Endothelial cell of umbilical vein (primary cell): ENCODE measurements at regions not wholly inside any gene's neighbourhood (a gene's known extent, or its start where the extent isn't known, plus 50 kb on each side); places are given as distances from the start of the nearest gene placed in this dataset.

Experiments
- BruUV-seq: library from RNA; stranded (reverse); fragments of 400-500 nt; replicated peaks from 2 replicates; lab custom pipeline; 2021; lab: Mats Ljungman, UMichigan
- CTCF ChIA-PET: fragments of 300-600, 350-600 bp; sonication (Branson Sonifier 250); formaldehyde crosslinking; loops from one replicate; lab custom pipeline; 2021; ENCODE audit warnings: antibody characterized with exemption, inconsistent platforms; lab: Charles Lee
- POLR2A ChIA-PET: fragments of 300-600, 350-600 bp; sonication (Branson Sonifier 250); formaldehyde crosslinking; loops from one replicate; lab custom pipeline; 2021; ENCODE audit warnings: antibody characterized with exemption, inconsistent platforms; lab: Charles Lee
- DNase-seq: peaks from one replicate; pipeline ENCODE4 v3.0.0-alpha.2; 2011; ENCODE audit warnings: low read depth, low spot score
- FAIRE-seq: peaks from 2 replicates; lab custom pipeline; 2011; peaks lifted over from hg19 to GRCh38; lab: Jason Lieb, UNC
- H2AFZ ChIP-seq: 2 replicates; pipeline ENCODE4 v1.6.0; 2012; ENCODE audit warnings: low read depth, low read length, control low read depth, inconsistent platforms
- H3K27ac ChIP-seq: 2 replicates; pipeline ENCODE4 v1.5.1; 2011; ENCODE audit warnings: low read depth, mild to moderate bottlenecking, control low read depth, low read length, moderate library complexity; ENCODE audit not compliant: insufficient read depth
- H3K27me3 ChIP-seq, 2 experiments: 2 replicates each; pipeline versions ENCODE4 v1.6.0 to v1.6.1; 2011; ENCODE audit warnings: low read length in 2 of 2, mixed read lengths in 1 of 2; ENCODE audit not compliant: control insufficient read depth in 2 of 2, insufficient read depth in 2 of 2
- H3K36me3 ChIP-seq, 2 experiments: 2 replicates in 1 of 2; 3 replicates in 1 of 2; pipeline ENCODE4 v1.5.1; 2011; ENCODE audit warnings: low read length in 2 of 2, mild to moderate bottlenecking in 1 of 2, moderate library complexity in 1 of 2; ENCODE audit not compliant: control insufficient read depth in 2 of 2, insufficient read depth in 2 of 2; ENCODE audit errors: extremely low read depth in 1 of 2
- H3K4me1 ChIP-seq: 3 replicates; pipeline ENCODE4 v1.5.1; 2011; ENCODE audit warnings: mild to moderate bottlenecking, low read length; ENCODE audit not compliant: control insufficient read depth, insufficient read depth; ENCODE audit errors: extremely low read depth
- H3K4me2 ChIP-seq: 2 replicates; pipeline ENCODE4 v1.6.1; 2011; ENCODE audit warnings: low read length, control low read depth, mixed read lengths; ENCODE audit not compliant: insufficient read depth
- H3K4me3 ChIP-seq, 3 experiments: fragments of 200-600 bp in 1 of 3; sonication (generic), shearing (Covaris generic) in 1 of 3; replicated peaks in 1 of 3; 2 replicates each; pipeline ENCODE4 v1.5.1; 2011 to 2016; ENCODE audit warnings: control low read depth in 3 of 3, low read length in 3 of 3, mild to moderate bottlenecking in 2 of 3, inconsistent platforms in 1 of 3, low read depth in 1 of 3, moderate library complexity in 1 of 3; ENCODE audit not compliant: insufficient read depth in 1 of 3
- H3K79me2 ChIP-seq: 2 replicates; pipeline ENCODE4 v1.6.0; 2012; ENCODE audit warnings: low read length, inconsistent platforms; ENCODE audit not compliant: control insufficient read depth, insufficient read depth
- H3K9ac ChIP-seq: replicated peaks from 2 replicates; pipeline ENCODE3; 2011; ENCODE audit warnings: low read length, control low read depth; ENCODE audit not compliant: insufficient read depth; ENCODE audit errors: extremely low read depth
- H3K9me1 ChIP-seq: replicated peaks from 3 replicates; pipeline ENCODE4 v1.6.0; 2011; ENCODE audit warnings: mild to moderate bottlenecking, low read length; ENCODE audit not compliant: control insufficient read depth, insufficient read depth; ENCODE audit errors: extremely low read depth
- H3K9me3 ChIP-seq: replicated peaks from 2 replicates; pipeline ENCODE4 v1.5.1; 2012; ENCODE audit warnings: low read length, inconsistent platforms; ENCODE audit not compliant: control insufficient read depth, insufficient read depth
- H4K20me1 ChIP-seq: replicated peaks from 2 replicates; pipeline ENCODE3; 2011; ENCODE audit warnings: mild to moderate bottlenecking, low read length; ENCODE audit not compliant: control insufficient read depth, insufficient read depth; ENCODE audit errors: extremely low read depth
- EZH2 ChIP-seq: IDR thresholded peaks from 2 replicates; pipeline ENCODE4 v1.6.1; 2012; ENCODE audit warnings: borderline replicate concordance, low read depth, mild to moderate bottlenecking, moderate library complexity, low read length, inconsistent platforms; ENCODE audit not compliant: severe bottlenecking
- FOS ChIP-seq: IDR thresholded peaks from 2 replicates; pipeline ENCODE4 v1.6.1; 2011; ENCODE audit warnings: mild to moderate bottlenecking, low read length, moderate library complexity, borderline replicate concordance; ENCODE audit not compliant: insufficient read depth
- GATA2 ChIP-seq: IDR thresholded peaks from 2 replicates; pipeline ENCODE4 v1.7.0; 2011; ENCODE audit warnings: low read depth, mild to moderate bottlenecking, moderate library complexity, mixed read lengths, low read length; ENCODE audit not compliant: insufficient read length, insufficient read depth
- JUN ChIP-seq: IDR thresholded peaks from 2 replicates; pipeline ENCODE4 v1.6.1; 2011; ENCODE audit warnings: borderline replicate concordance, low read depth; ENCODE audit not compliant: insufficient read length, insufficient read depth
- MAX ChIP-seq: IDR thresholded peaks from 2 replicates; pipeline ENCODE4 v1.6.1; 2011; ENCODE audit not compliant: insufficient read depth, insufficient read length
- MYC ChIP-seq: IDR thresholded peaks from one replicate; pipeline ENCODE4 v1.6.1; 2011; ENCODE audit warnings: mild to moderate bottlenecking, low read depth, low read length
- POLR2A ChIP-seq: IDR thresholded peaks from 2 replicates; pipeline ENCODE4 v1.6.1; 2012; ENCODE audit warnings: low read depth, mild to moderate bottlenecking, control low read depth, low read length
- POLR2AphosphoS5 ChIP-seq: IDR thresholded peaks from 2 replicates; pipeline ENCODE4 v1.6.1; 2012; ENCODE audit warnings: low read depth, mild to moderate bottlenecking, control low read depth, low read length, moderate library complexity; ENCODE audit not compliant: insufficient read depth
- dilution Hi-C: fragments of 300-500 bp; cut with MboI; formaldehyde crosslinking; loops from one replicate; pipeline ENCODE4 v1.15.0; 2019; ENCODE audit warnings: low sequenced_read_pairs; ENCODE audit not compliant: extremely low pct_ligation_motif_present
- intact Hi-C: fragments of 100-400 bp; cut with micrococcal nuclease; formaldehyde crosslinking; loops from one replicate; pipeline ENCODE4 v1.10.0; 2022
- TF ChIP-seq, protein P1 (sequence below), 2 donors: IDR thresholded peaks; 1 replicate in 1 of 2; 2 replicates in 1 of 2; pipeline ENCODE4 v1.5.1; 2011; ENCODE audit warnings: low read length in 2 of 2, mild to moderate bottlenecking in 2 of 2, moderate library complexity in 2 of 2, control low read depth in 1 of 2, inconsistent platforms in 1 of 2, low read depth in 1 of 2; ENCODE audit not compliant: insufficient read depth in 1 of 2; ENCODE audit errors: extremely low read depth in 1 of 2

DNA sequence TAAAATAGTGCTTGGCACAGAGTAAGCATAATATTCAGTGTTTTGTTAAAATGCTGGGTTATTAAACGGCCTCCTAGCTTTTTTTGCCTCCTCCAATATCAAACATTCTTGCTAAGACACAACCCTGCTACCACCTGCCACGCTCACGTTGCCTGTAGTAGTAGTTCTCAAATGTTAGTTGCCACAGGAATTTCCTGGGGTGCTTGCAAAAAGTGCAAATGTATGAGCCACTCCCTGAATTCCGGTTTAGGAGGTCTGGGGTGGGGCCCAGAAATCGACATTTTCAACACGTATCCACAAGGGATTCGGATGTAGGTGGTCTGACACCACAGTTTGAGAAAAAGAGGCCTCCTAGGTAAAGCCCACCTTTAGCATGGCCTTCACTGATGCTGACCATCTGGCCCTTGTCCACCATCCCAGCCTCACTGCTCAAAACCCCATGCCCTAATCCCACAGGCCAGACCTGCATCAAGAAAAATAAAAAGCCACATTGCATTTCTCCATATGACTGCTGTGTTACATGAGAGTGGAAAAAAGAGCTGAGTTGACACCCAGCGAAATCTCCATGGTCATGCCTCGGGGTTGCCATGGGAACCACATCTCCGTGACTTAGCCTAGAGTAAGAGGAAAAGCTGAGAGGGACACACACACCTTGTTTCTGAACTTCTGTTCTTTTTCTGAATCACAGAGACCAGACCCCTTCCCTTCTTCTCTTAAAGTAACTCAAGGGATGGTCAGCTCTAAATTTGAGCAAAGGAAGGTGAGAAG, 116.4 kb upstream of the HES1 start:
- intact Hi-C loops = no loop called here
- Histone ChIP-seq H3K4me3 (no peak overlapping the region), H3K9me1 (no peaks in the 10 kb centered on the region), H3K4me1 (no peaks in the 10 kb centered on the region), H3K27ac (no peak overlapping the region), H3K4me2 (no peak overlapping the region), H2AFZ (no peak overlapping the region), H3K9me3 (no peaks in the 10 kb centered on the region), H3K79me2 (no peaks in the 10 kb centered on the region), H3K9ac (no peak overlapping the region), H3K27me3 (no peaks in the 10 kb centered on the region), H4K20me1 (no peaks in the 10 kb centered on the region), H3K36me3 (no peaks in the 10 kb centered on the region)
- DNase-seq (no peak), FAIRE-seq (no peak)
- TF ChIP-seq FOS (no peak), MYC (no peak), EZH2 (no peak)
- TF ChIP-seq, protein P1, sequence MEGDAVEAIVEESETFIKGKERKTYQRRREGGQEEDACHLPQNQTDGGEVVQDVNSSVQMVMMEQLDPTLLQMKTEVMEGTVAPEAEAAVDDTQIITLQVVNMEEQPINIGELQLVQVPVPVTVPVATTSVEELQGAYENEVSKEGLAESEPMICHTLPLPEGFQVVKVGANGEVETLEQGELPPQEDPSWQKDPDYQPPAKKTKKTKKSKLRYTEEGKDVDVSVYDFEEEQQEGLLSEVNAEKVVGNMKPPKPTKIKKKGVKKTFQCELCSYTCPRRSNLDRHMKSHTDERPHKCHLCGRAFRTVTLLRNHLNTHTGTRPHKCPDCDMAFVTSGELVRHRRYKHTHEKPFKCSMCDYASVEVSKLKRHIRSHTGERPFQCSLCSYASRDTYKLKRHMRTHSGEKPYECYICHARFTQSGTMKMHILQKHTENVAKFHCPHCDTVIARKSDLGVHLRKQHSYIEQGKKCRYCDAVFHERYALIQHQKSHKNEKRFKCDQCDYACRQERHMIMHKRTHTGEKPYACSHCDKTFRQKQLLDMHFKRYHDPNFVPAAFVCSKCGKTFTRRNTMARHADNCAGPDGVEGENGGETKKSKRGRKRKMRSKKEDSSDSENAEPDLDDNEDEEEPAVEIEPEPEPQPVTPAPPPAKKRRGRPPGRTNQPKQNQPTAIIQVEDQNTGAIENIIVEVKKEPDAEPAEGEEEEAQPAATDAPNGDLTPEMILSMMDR (IDR thresholded peaks at IDR 0.05; ENCODE audit: extremely low read depth in 1 of 2, insufficient read depth in 1 of 2, low read depth in 1 of 2, low read length in 2 of 2) = no peak
- BruUV-seq = no TSS peak
- POLR2A ChIA-PET = no interaction called here
- dilution Hi-C loops = no loop called here
- CTCF ChIA-PET = no interaction called here

GRCh38 chr3:194022052-194022451, 113.9 kb upstream of the HES1 start:
- DNase-seq = no peak
- Histone ChIP-seq H3K9ac (no peak overlapping the region), H3K27ac (no peak overlapping the region), H2AFZ (no peak overlapping the region), H3K36me3 (no peaks in the 10 kb centered on the region), H4K20me1 (no peaks in the 10 kb centered on the region), H3K4me2 (no peak overlapping the region), H3K79me2 (no peaks in the 10 kb centered on the region), H3K9me3 (no peaks in the 10 kb centered on the region), H3K27me3 (no peaks in the 10 kb centered on the region), H3K4me3 (no peak overlapping the region), H3K9me1 (no peaks in the 10 kb centered on the region), H3K4me1 (no peaks in the 10 kb centered on the region)
- dilution Hi-C loops = no loop called here
- no peak for FAIRE-seq
- intact Hi-C loops = no loop called here
- CTCF ChIA-PET = no interaction called here
- TF ChIP-seq, protein P1 (IDR thresholded peaks at IDR 0.05; ENCODE audit: extremely low read depth in 1 of 2, insufficient read depth in 1 of 2, low read depth in 1 of 2, low read length in 2 of 2) = no peak
- no peak for TF ChIP-seq MAX
- TF ChIP-seq MYC = no peak
- no peak for TF ChIP-seq GATA2
- TF ChIP-seq FOS = no peak
- TF ChIP-seq EZH2 = no peak
- TF ChIP-seq POLR2A = no peak
- TF ChIP-seq POLR2AphosphoS5 = no peak
- TF ChIP-seq JUN = no peak
- POLR2A ChIA-PET = no interaction called here
- BruUV-seq = no TSS peak
